ENCODE measurements at regions not wholly inside any gene's neighbourhood (a gene's known extent, or its start where the extent isn't known, plus 50 kb on each side); places are given as distances from the start of the nearest gene placed in this dataset.

GRCh38 chr22:22156716-22157347 is 87.8 kb upstream of the VPREB1 start:
- no peak for TF ChIP-seq POLR2AphosphoS5 (IDR thresholded peaks at IDR 0.05; ENCODE audit: insufficient read depth in 1 of 2, low read depth in 1 of 2)
- TF ChIP-seq, protein P1, sequence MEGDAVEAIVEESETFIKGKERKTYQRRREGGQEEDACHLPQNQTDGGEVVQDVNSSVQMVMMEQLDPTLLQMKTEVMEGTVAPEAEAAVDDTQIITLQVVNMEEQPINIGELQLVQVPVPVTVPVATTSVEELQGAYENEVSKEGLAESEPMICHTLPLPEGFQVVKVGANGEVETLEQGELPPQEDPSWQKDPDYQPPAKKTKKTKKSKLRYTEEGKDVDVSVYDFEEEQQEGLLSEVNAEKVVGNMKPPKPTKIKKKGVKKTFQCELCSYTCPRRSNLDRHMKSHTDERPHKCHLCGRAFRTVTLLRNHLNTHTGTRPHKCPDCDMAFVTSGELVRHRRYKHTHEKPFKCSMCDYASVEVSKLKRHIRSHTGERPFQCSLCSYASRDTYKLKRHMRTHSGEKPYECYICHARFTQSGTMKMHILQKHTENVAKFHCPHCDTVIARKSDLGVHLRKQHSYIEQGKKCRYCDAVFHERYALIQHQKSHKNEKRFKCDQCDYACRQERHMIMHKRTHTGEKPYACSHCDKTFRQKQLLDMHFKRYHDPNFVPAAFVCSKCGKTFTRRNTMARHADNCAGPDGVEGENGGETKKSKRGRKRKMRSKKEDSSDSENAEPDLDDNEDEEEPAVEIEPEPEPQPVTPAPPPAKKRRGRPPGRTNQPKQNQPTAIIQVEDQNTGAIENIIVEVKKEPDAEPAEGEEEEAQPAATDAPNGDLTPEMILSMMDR (IDR thresholded peaks at IDR 0.05): peak in 2 of 3 experiments; percentile 12 to 36
- no peak for TF ChIP-seq POLR2A (IDR thresholded peaks at IDR 0.05)

Measured in vagina (tissue), 2 donors.